ENCODE measurements at regions not wholly inside any gene's neighbourhood (a gene's known extent, or its start where the extent isn't known, plus 50 kb on each side); places are given as distances from the start of the nearest gene placed in this dataset.

- TF ChIP-seq EZH2 (optimal IDR thresholded peaks at IDR 0.05; ENCODE audit: low read depth, low read length) (no peak), CTCF (IDR thresholded peaks at IDR 0.05; ENCODE audit: low read length) (no peak), EZH2phosphoT487 (IDR thresholded peaks at IDR 0.05; ENCODE audit: low read length) (no peak)
Measured at GRCh38 chr3:82498186-82498585, 736.7 kb upstream of the GBE1 start.

All from MM.1S (cell line).